Kidney epithelial cell (primary cell): ENCODE measurements at regions not wholly inside any gene's neighbourhood (a gene's known extent, or its start where the extent isn't known, plus 50 kb on each side); places are given as distances from the start of the nearest gene placed in this dataset.

Experiments used
- DNase-seq: peaks from one replicate; pipeline ENCODE4 v3.0.0-alpha.2; 2010; ENCODE audit warnings: low read depth
- H3K27me3 ChIP-seq: 2 replicates; pipeline ENCODE4 v1.6.0; 2011; ENCODE audit warnings: low read length; ENCODE audit not compliant: control insufficient read depth, insufficient read depth
- H3K36me3 ChIP-seq: 2 replicates; pipeline ENCODE4 v1.5.1; 2011; ENCODE audit warnings: low read length; ENCODE audit not compliant: control insufficient read depth, insufficient read depth
- H3K4me3 ChIP-seq: 2 replicates; pipeline ENCODE4 v1.5.1; 2011; ENCODE audit warnings: low read depth, mild to moderate bottlenecking, control low read depth, low read length
- TF ChIP-seq, protein P1 (sequence below): IDR thresholded peaks from 2 replicates; pipeline ENCODE4 v1.5.1; 2011; ENCODE audit warnings: mild to moderate bottlenecking, moderate library complexity, low read length, control low read depth, inconsistent platforms; ENCODE audit not compliant: insufficient read depth, poor library complexity, severe bottlenecking

DNA sequence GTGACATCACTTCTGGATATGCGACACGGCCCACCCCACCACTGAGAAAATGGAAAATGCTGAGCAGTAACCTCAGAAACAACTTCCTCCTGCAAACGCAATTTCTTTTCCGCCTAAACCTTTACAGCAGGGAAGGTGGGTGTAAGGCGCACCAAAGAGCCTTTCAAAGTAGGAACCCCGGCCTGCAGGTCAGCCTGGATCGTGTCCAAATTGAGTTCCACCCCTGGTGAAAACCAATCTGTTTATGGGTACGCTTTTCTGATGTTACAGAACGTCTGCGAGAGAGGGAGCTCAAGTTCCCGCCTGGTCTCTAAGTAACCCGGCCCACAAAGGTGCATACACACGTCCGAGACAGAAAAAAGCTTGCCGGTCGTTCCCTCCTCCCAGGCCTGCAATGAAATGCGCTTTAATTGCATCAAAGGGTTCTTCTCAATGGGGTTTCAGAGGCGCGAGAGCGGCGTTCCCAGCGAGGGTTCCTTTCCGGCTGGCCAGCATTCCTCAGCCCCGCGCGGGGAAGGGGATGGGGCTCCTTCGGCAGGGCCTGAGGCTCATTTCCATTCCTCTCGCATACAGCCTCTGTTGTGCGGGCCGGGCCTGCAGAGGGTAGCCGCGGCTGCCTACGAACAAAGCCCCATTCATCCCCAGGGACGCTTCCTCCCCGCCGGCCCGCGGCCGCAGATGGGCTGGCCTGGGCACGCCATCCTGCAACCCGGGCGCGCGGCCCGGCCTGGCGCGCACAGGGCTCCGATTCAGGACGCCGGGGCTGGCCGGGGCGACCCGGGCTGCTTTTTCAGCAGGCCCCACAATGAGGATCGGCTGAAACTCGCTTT lies 138.1 kb downstream of the TMCO5A start:
- TF ChIP-seq, protein P1, sequence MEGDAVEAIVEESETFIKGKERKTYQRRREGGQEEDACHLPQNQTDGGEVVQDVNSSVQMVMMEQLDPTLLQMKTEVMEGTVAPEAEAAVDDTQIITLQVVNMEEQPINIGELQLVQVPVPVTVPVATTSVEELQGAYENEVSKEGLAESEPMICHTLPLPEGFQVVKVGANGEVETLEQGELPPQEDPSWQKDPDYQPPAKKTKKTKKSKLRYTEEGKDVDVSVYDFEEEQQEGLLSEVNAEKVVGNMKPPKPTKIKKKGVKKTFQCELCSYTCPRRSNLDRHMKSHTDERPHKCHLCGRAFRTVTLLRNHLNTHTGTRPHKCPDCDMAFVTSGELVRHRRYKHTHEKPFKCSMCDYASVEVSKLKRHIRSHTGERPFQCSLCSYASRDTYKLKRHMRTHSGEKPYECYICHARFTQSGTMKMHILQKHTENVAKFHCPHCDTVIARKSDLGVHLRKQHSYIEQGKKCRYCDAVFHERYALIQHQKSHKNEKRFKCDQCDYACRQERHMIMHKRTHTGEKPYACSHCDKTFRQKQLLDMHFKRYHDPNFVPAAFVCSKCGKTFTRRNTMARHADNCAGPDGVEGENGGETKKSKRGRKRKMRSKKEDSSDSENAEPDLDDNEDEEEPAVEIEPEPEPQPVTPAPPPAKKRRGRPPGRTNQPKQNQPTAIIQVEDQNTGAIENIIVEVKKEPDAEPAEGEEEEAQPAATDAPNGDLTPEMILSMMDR: peak; percentile 23
- no peaks in the 10 kb centered on the region for H3K27me3 ChIP-seq
- DNase-seq: no peak
- H3K4me3 ChIP-seq: peak overlapping the region; percentile 28
- no peaks in the 10 kb centered on the region for H3K36me3 ChIP-seq

DNA sequence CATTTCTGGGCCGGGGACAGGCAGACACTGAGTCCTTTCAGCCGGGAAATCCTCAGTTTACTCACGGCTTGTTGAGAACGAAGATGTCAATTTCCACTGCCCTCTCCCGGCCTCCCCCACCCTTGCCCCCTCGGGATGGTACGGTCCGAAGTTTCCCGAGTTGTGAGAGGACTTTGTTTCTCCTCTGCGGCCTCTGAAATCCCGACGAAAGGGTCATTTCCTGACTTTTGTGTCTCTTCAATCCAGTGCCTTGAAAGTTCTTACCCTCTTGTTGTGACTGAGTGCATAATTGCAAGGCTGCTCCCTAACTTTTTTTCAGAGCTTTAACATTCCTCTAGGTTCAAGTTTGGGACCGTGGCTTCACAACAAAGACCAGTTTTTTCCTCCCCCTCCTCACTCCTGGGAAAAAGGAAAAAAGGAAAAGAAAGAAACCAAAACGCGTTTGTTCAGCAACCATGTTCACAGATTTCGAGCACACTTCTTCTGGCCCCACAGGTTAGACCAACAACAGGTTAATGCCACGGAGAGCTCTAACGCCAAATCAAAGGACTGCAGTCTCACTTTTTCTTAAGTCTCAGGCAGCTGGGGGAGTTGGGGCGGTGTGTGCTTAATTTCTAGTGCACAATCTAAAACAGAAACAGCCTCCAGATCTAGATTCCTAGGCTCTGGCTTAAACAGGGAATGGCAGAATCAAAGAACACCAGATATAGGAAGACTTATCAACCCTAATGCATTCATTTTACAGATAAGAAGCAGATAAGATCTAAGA lies 138.9 kb downstream of the TMCO5A start:
- peak overlapping the region; percentile 28 for H3K4me3 ChIP-seq
- no peaks in the 10 kb centered on the region for H3K36me3 ChIP-seq
- TF ChIP-seq, protein P1: no peak
- no peak for DNase-seq
- no peaks in the 10 kb centered on the region for H3K27me3 ChIP-seq

DNA sequence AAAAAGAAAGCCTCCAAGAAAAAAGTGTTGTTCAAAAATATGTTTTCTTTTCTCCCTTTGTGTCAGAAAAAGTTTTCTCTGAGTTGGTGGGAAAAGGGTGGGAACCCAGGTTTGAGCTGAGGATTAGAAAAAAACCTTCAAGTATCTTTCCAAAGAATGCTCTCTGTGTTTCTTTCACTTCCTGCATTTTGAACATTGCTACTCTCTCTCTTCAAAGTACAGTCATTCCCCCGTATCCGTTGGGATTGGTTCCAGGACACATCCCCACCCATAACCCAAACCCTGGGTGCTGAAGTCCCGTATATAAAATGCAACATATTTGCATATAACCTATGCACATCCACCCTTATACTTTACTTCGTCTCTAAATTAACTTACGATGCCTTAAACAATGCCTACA lies 139.6 kb downstream of the TMCO5A start:
- DNase-seq: no peak
- TF ChIP-seq, protein P1: no peak

DNA sequence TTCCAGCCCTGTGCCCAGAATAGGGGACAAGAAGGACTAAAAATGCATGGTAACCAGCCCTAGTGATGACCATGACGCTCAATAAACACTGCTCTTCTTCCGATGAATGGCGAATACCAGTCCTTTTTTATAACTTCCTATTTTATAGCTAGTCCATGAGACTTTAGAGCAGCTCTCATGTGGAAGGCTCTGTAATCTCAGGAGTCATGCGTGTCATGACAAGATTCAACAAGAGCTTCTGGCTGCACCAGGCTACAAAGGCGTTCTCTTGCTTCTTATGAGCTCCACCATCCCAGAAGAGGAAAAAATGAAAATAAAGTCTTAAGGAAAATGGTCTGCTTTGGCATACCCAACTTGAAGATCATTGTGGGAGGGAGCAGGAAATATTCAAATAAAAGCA lies 141.0 kb downstream of the TMCO5A start:
- no peaks in the 10 kb centered on the region for H3K36me3 ChIP-seq
- no peaks in the 10 kb centered on the region for H3K27me3 ChIP-seq
- no peak overlapping the region for H3K4me3 ChIP-seq
- TF ChIP-seq, protein P1: no peak
- DNase-seq: no peak

More for the DNA sequence above, 139.6 kb downstream of the TMCO5A start:
- Histone ChIP-seq H3K36me3 (no peaks in the 10 kb centered on the region), H3K27me3 (no peaks in the 10 kb centered on the region), H3K4me3 (no peak overlapping the region)

DNA sequence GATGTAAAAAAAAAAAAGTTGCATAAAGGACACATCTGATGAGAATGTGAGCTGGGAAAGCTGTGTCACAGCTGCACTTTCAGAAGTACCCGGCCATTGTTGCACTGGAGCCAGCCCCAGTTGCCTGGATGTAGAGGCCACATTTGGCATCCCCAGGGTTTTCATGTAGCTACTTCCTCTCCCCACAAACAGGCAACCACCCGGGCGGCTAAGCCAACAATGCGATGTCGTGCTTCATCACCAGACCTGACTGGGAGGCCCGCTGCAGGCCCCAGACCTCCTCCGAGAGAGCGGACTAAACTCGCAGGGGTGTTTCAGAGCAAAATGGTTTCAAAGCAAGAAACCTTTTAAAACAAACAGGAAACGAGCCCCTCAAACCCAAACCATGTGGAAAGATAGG lies 142.3 kb downstream of the TMCO5A start:
- no peaks in the 10 kb centered on the region for H3K36me3 ChIP-seq
- DNase-seq: no peak
- H3K4me3 ChIP-seq: no peak overlapping the region
- no peaks in the 10 kb centered on the region for H3K27me3 ChIP-seq
- TF ChIP-seq, protein P1: no peak
